HCT116 (cell line): ENCODE measurements at regions not wholly inside any gene's neighbourhood (a gene's known extent, or its start where the extent isn't known, plus 50 kb on each side); places are given as distances from the start of the nearest gene placed in this dataset.

Experiments used
- POLR2AphosphoS5 ChIP-seq: IDR thresholded peaks from 2 replicates; pipeline ENCODE4 v1.6.1; 2011; ENCODE audit warnings: mild to moderate bottlenecking, low read depth, low read length, moderate library complexity
- TF ChIP-seq, protein P1 (sequence below): IDR thresholded peaks from 2 replicates; pipeline ENCODE4 v1.6.1; 2012; ENCODE audit warnings: low read depth
- TF ChIP-seq, protein P2 (sequence below), 3 experiments: fragments of 200-600 bp in 1 of 3; sonication (generic) in 1 of 3; IDR thresholded peaks in 2 of 3; conservative IDR thresholded peaks in 1 of 3; 2 replicates each; pipeline ENCODE4 v1.5.1; 2012 to 2017; ENCODE audit warnings: low read depth in 2 of 3, low read length in 2 of 3, antibody characterized with exemption in 1 of 3, borderline replicate concordance in 1 of 3, control low read depth in 1 of 3, mild to moderate bottlenecking in 1 of 3, mixed read lengths in 1 of 3, mixed run types in 1 of 3, moderate library complexity in 1 of 3; ENCODE audit not compliant: insufficient read depth in 1 of 3

DNA sequence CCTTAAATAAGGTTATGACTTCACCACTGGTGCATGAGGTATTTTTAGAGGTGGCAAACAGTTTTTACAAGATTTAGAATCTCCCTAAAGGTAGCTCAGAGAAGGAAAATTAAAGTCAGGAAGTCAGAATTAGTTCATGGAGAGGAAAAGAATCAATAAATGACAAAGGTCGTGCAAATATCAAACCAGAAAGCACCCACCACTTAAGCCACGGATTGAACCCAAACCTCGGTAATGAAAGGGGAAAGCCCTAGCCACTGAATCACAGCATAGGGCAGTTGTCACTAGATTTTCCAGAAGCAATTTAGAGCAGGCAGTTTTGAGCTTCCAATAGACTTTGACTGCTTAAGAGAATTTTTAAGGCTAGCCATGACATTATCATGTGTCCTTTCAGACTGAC, 1590.4 kb downstream of the SLITRK1 start:
- TF ChIP-seq, protein P1, sequence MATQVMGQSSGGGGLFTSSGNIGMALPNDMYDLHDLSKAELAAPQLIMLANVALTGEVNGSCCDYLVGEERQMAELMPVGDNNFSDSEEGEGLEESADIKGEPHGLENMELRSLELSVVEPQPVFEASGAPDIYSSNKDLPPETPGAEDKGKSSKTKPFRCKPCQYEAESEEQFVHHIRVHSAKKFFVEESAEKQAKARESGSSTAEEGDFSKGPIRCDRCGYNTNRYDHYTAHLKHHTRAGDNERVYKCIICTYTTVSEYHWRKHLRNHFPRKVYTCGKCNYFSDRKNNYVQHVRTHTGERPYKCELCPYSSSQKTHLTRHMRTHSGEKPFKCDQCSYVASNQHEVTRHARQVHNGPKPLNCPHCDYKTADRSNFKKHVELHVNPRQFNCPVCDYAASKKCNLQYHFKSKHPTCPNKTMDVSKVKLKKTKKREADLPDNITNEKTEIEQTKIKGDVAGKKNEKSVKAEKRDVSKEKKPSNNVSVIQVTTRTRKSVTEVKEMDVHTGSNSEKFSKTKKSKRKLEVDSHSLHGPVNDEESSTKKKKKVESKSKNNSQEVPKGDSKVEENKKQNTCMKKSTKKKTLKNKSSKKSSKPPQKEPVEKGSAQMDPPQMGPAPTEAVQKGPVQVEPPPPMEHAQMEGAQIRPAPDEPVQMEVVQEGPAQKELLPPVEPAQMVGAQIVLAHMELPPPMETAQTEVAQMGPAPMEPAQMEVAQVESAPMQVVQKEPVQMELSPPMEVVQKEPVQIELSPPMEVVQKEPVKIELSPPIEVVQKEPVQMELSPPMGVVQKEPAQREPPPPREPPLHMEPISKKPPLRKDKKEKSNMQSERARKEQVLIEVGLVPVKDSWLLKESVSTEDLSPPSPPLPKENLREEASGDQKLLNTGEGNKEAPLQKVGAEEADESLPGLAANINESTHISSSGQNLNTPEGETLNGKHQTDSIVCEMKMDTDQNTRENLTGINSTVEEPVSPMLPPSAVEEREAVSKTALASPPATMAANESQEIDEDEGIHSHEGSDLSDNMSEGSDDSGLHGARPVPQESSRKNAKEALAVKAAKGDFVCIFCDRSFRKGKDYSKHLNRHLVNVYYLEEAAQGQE, result no peak
- TF ChIP-seq POLR2AphosphoS5, result no peak
- TF ChIP-seq, protein P2, sequence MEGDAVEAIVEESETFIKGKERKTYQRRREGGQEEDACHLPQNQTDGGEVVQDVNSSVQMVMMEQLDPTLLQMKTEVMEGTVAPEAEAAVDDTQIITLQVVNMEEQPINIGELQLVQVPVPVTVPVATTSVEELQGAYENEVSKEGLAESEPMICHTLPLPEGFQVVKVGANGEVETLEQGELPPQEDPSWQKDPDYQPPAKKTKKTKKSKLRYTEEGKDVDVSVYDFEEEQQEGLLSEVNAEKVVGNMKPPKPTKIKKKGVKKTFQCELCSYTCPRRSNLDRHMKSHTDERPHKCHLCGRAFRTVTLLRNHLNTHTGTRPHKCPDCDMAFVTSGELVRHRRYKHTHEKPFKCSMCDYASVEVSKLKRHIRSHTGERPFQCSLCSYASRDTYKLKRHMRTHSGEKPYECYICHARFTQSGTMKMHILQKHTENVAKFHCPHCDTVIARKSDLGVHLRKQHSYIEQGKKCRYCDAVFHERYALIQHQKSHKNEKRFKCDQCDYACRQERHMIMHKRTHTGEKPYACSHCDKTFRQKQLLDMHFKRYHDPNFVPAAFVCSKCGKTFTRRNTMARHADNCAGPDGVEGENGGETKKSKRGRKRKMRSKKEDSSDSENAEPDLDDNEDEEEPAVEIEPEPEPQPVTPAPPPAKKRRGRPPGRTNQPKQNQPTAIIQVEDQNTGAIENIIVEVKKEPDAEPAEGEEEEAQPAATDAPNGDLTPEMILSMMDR (IDR thresholded peaks at IDR 0.05 in 2 of 3, conservative IDR thresholded peaks at IDR 0.05 in 1 of 3; ENCODE audit: borderline replicate concordance in 1 of 3, insufficient read depth in 1 of 3, low read depth in 2 of 3, low read length in 2 of 3), result no peak
